A549 (cell line): ENCODE measurements at regions not wholly inside any gene's neighbourhood (a gene's known extent, or its start where the extent isn't known, plus 50 kb on each side); places are given as distances from the start of the nearest gene placed in this dataset.

Experiments
- ATAC-seq, 2 experiments: fragments of 200-7000 bp in 1 of 2; fragments of >200 bp in 1 of 2; cut with Nextera tagmentation in 1 of 2; cut with Tn5 transposase in 1 of 2; 3 replicates each; pipeline versions ENCODE4 v1.8.0 to v1.9.1; 2018 to 2020; ENCODE audit warnings: mild to moderate bottlenecking in 1 of 2, moderate library complexity in 1 of 2
- CTCF ChIA-PET: fragments of 300-600 bp; sonication (Branson Sonifier 250); formaldehyde crosslinking; extraction: SDS; loops from one replicate; lab custom pipeline; 2021; ENCODE audit warnings: antibody characterized with exemption, inconsistent platforms; lab: Yijun Ruan, JAX
- POLR2A ChIA-PET: fragments of 350-600 bp; formaldehyde crosslinking; extraction: SDS; loops from one replicate; lab custom pipeline; 2021; ENCODE audit warnings: antibody characterized with exemption, inconsistent platforms; lab: Yijun Ruan, JAX
- DNase-seq, 2 experiments: peaks; one replicate each; pipeline versions ENCODE4 v3.0.0 to v3.0.0-alpha.2; 2011 to 2016; ENCODE audit warnings: low read depth in 1 of 2, low spot score in 1 of 2
- FAIRE-seq: peaks from 2 replicates; lab custom pipeline; 2011; peaks lifted over from hg19 to GRCh38; lab: Jason Lieb, UNC
- H3K27ac ChIP-seq, 2 experiments: fragments of >200 bp; sonication (Bioruptor Twin); formaldehyde crosslinking; 3 replicates each; pipeline ENCODE4 v1.5.1; 2016 to 2017
- H3K4me1 ChIP-seq: fragments of >200 bp; sonication (Bioruptor Twin); formaldehyde crosslinking; 3 replicates; pipeline ENCODE4 v1.6.1; 2016
- H3K4me2 ChIP-seq: fragments of >200 bp; sonication (Bioruptor Twin); formaldehyde crosslinking; 3 replicates; pipeline ENCODE4 v1.6.1; 2016
- H3K4me3 ChIP-seq: fragments of >200 bp; sonication (Bioruptor Twin); formaldehyde crosslinking; 3 replicates; pipeline ENCODE4 v1.5.1; 2016
- H3K9me3 ChIP-seq: fragments of >200 bp; sonication (Bioruptor Twin); formaldehyde crosslinking; 3 replicates; pipeline ENCODE4 v1.6.1; 2016
- BHLHE40 ChIP-seq: IDR thresholded peaks from 2 replicates; pipeline ENCODE4 v1.6.1; 2012; ENCODE audit warnings: low read depth, low read length, inconsistent platforms
- CBX8 ChIP-seq: fragments of 200-600 bp; sonication (generic); IDR thresholded peaks from 2 replicates; pipeline ENCODE4 v1.6.1; 2016
- E2F6 ChIP-seq: IDR thresholded peaks from 2 replicates; pipeline ENCODE4 v1.6.1; 2012; ENCODE audit warnings: low read depth, borderline replicate concordance
- EHMT2 ChIP-seq: fragments of 200-600 bp; sonication (generic); IDR thresholded peaks from 2 replicates; pipeline ENCODE4 v1.6.1; 2016; ENCODE audit warnings: antibody characterized with exemption, low read depth, mild to moderate bottlenecking, moderate library complexity
- FOSB ChIP-seq: fragments of 250-450 bp; sonication (Bioruptor Pico); IDR thresholded peaks from 2 replicates; pipeline ENCODE4 v1.5.0; 2020; ENCODE audit warnings: mild to moderate bottlenecking, moderate library complexity
- FOXS1 ChIP-seq: fragments of 250-450 bp; sonication (Bioruptor Pico); IDR thresholded peaks from 2 replicates; pipeline ENCODE4 v1.5.0; 2020; ENCODE audit warnings: mild to moderate bottlenecking, moderate library complexity
- HDAC2 ChIP-seq: fragments of 200-600 bp; sonication (generic); IDR thresholded peaks from 2 replicates; pipeline ENCODE4 v1.6.1; 2016
- HES2 ChIP-seq: fragments of >200 bp; sonication (Bioruptor Twin); formaldehyde crosslinking; IDR thresholded peaks from 2 replicates; pipeline ENCODE4 v1.6.1; 2016
- HOXB5 ChIP-seq: fragments of 250-450 bp; sonication (Bioruptor Pico); IDR thresholded peaks from 2 replicates; pipeline ENCODE4 v1.5.0; 2020; ENCODE audit warnings: mild to moderate bottlenecking, moderate library complexity
- JUN ChIP-seq, 2 experiments: fragments of >200 bp; sonication (Bioruptor Twin); formaldehyde crosslinking; IDR thresholded peaks; 2 replicates in 1 of 2; 3 replicates in 1 of 2; pipeline ENCODE4 v1.6.1; 2016 to 2017
- MAFK ChIP-seq: fragments of 450-650 bp; IDR thresholded peaks from 2 replicates; pipeline ENCODE4 v1.6.1; 2014; ENCODE audit not compliant: partially characterized antibody
- MAZ ChIP-seq: fragments of 150-350 bp; IDR thresholded peaks from 2 replicates; pipeline ENCODE4 v1.6.1; 2014; ENCODE audit warnings: antibody characterized with exemption, low read depth, low read length, borderline replicate concordance
- MYC ChIP-seq: IDR thresholded peaks from 2 replicates; pipeline ENCODE4 v1.6.1; 2012; ENCODE audit warnings: mild to moderate bottlenecking, inconsistent platforms, low read length, improper control_type of control experiment, borderline replicate concordance
- RAD21 ChIP-seq, 2 experiments: fragments of >200 bp in 1 of 2; sonication (Bioruptor Twin) in 1 of 2; formaldehyde crosslinking in 1 of 2; IDR thresholded peaks in 1 of 2; conservative IDR thresholded peaks in 1 of 2; 2 replicates in 1 of 2; 3 replicates in 1 of 2; pipeline ENCODE4 v1.6.1; 2012 to 2018; ENCODE audit warnings: inconsistent platforms in 1 of 2
- RARB ChIP-seq: fragments of 250-450 bp; sonication (Bioruptor Pico); IDR thresholded peaks from 2 replicates; pipeline ENCODE4 v1.8.0; 2021; ENCODE audit warnings: mild to moderate bottlenecking, moderate library complexity
- SMC3 ChIP-seq: fragments of >200 bp; sonication (Bioruptor Twin); formaldehyde crosslinking; IDR thresholded peaks from 3 replicates; pipeline ENCODE4 v1.6.1; 2018; ENCODE audit warnings: inconsistent platforms
- USF2 ChIP-seq: fragments of 450-650 bp; IDR thresholded peaks from 2 replicates; pipeline ENCODE4 v1.6.1; 2014; ENCODE audit warnings: antibody characterized with exemption
- ZNF302 ChIP-seq: fragments of 250-450 bp; sonication (Bioruptor Pico); IDR thresholded peaks from 2 replicates; pipeline ENCODE4 v1.9.0; 2021; ENCODE audit warnings: inconsistent platforms, mild to moderate bottlenecking, moderate library complexity
- WGBS: methylation state at CpG from one replicate; pipeline ENCODE4 v1.1.6; 2017; ENCODE audit errors: missing lambda C conversion rate; 5-methylcytosine and 5-hydroxymethylcytosine counted together
- TF ChIP-seq, protein P1 (sequence below): fragments of 200-600 bp; sonication (generic); IDR thresholded peaks from 2 replicates; pipeline ENCODE4 v1.6.1; 2016; ENCODE audit warnings: antibody characterized with exemption, mild to moderate bottlenecking, moderate library complexity
- TF ChIP-seq, protein P2 (sequence below): fragments of >200 bp; sonication (Bioruptor Twin); formaldehyde crosslinking; IDR thresholded peaks from 3 replicates; pipeline ENCODE4 v1.6.1; 2016

DNA sequence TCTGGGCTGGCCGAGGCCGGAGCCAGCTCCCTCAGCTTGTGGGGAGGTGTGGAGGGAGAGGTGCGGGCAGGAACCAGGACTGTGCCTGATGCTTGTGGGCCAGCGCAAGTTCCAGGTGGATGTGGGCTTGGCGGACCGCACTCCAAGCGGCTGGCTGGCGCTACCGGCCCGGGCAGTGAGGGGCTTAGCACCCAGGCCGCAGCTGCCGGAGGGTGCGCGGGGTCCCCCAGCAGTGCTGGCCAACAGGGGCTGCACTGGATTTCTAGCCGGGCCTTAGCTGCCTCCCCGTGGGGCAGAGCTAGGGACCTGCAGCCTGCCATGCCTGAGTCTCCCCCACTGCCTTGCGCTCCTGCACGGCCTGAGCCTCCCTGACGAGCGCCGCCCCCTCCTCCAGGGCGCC lies 242.8 kb downstream of the CCSER2 start:
- POLR2A ChIA-PET: no interaction called here
- WGBS: 40% methylated on average over 3 of the region's 22 CpGs
- no peak for ATAC-seq
- no peak overlapping the region for H3K27ac ChIP-seq
- no peak for TF ChIP-seq JUN (IDR thresholded peaks at IDR 0.05)
- TF ChIP-seq FOSB: no peak
- TF ChIP-seq ZNF302 (CRISPR knock-in tag): no peak
- no peak for TF ChIP-seq HES2
- no peak for TF ChIP-seq BHLHE40
- TF ChIP-seq HOXB5: no peak
- no peak for TF ChIP-seq FOXS1 (CRISPR knock-in tag)
- no peak for TF ChIP-seq RARB (CRISPR knock-in tag)
- TF ChIP-seq, protein P1, sequence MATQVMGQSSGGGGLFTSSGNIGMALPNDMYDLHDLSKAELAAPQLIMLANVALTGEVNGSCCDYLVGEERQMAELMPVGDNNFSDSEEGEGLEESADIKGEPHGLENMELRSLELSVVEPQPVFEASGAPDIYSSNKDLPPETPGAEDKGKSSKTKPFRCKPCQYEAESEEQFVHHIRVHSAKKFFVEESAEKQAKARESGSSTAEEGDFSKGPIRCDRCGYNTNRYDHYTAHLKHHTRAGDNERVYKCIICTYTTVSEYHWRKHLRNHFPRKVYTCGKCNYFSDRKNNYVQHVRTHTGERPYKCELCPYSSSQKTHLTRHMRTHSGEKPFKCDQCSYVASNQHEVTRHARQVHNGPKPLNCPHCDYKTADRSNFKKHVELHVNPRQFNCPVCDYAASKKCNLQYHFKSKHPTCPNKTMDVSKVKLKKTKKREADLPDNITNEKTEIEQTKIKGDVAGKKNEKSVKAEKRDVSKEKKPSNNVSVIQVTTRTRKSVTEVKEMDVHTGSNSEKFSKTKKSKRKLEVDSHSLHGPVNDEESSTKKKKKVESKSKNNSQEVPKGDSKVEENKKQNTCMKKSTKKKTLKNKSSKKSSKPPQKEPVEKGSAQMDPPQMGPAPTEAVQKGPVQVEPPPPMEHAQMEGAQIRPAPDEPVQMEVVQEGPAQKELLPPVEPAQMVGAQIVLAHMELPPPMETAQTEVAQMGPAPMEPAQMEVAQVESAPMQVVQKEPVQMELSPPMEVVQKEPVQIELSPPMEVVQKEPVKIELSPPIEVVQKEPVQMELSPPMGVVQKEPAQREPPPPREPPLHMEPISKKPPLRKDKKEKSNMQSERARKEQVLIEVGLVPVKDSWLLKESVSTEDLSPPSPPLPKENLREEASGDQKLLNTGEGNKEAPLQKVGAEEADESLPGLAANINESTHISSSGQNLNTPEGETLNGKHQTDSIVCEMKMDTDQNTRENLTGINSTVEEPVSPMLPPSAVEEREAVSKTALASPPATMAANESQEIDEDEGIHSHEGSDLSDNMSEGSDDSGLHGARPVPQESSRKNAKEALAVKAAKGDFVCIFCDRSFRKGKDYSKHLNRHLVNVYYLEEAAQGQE: no peak
- TF ChIP-seq MAZ: no peak
- no peak for TF ChIP-seq SMC3
- TF ChIP-seq EHMT2: no peak
- no peak for TF ChIP-seq USF2
- TF ChIP-seq RAD21 (conservative IDR thresholded peaks at IDR 0.05 in 1 of 2, IDR thresholded peaks at IDR 0.05 in 1 of 2): no peak
- TF ChIP-seq, all 56 proteins: peak for 0
- Histone ChIP-seq H3K4me2 (no peak overlapping the region), H3K4me1 (no peaks in the 10 kb centered on the region), H3K4me3 (no peak overlapping the region), H3K9me3 (no peaks in the 10 kb centered on the region; the same call in 2 of the 3 replicates)
- DNase-seq (no peak), FAIRE-seq (no peak)
- CTCF ChIA-PET: no interaction called here

- DNase-seq (peak in 1 of 2 experiments; percentile 7), FAIRE-seq (no peak)
- 5% methylated on average over 1 of the region's 1 CpG for WGBS
- peaks cover 3% of the 10 kb centered on the region; the same call in 2 of the 3 replicates for H3K9me3 ChIP-seq
- TF ChIP-seq MYC: no peak
- no peak for TF ChIP-seq HDAC2
- no peak for TF ChIP-seq CBX8
- no peak for TF ChIP-seq E2F6
- TF ChIP-seq, protein P2, sequence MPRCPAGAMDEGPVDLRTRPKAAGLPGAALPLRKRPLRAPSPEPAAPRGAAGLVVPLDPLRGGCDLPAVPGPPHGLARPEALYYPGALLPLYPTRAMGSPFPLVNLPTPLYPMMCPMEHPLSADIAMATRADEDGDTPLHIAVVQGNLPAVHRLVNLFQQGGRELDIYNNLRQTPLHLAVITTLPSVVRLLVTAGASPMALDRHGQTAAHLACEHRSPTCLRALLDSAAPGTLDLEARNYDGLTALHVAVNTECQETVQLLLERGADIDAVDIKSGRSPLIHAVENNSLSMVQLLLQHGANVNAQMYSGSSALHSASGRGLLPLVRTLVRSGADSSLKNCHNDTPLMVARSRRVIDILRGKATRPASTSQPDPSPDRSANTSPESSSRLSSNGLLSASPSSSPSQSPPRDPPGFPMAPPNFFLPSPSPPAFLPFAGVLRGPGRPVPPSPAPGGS: no peak
- TF ChIP-seq MAFK: no peak
- TF ChIP-seq, all 56 proteins: peak for 0
- ATAC-seq: peak; percentile 76 to 81
- Histone ChIP-seq H3K27ac (no peak overlapping the region), H3K4me1 (no peaks in the 10 kb centered on the region), H3K4me3 (no peak overlapping the region), H3K4me2 (no peak overlapping the region)
- ChIA-PET CTCF (interaction anchor here (1.8 kb wide), 1 partner anchor 9 kb away, joined by 6 read pairs; no protein-coding TSS in a partner anchor), POLR2A (no interaction called here)
These were observed 245.7 kb downstream of the CCSER2 start for GRCh38 chr10:84574102-84574501.
